NCI-H128 (cell line): ENCODE measurements at regions not wholly inside any gene's neighbourhood (a gene's known extent, or its start where the extent isn't known, plus 50 kb on each side); places are given as distances from the start of the nearest gene placed in this dataset.

Experiments
- DNase-seq: peaks from one replicate; lab custom pipeline; 2025; ENCODE audit not compliant: unreplicated experiment; lab: John Stamatoyannopoulos, UW

DNA sequence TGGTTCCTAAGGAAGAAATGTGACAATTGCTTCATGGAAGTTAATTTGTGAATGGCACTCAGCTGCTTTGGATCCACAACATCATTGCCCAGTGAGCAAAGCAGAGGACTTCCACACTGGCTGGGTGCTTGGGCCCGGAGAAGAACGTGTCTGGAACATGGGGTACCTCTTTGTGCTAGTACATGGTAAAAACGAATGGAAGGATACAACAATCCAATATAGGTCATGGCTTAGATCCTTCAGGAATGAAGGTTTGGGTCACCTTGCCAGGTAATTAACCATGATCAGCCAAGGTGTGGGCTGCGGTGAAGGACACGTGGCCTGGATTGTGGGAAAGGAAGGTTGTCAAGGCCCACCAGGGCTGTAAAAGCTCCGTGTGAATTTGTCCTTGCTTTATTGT is 245.9 kb upstream of the HS6ST1 start:
- no peak for DNase-seq

DNA sequence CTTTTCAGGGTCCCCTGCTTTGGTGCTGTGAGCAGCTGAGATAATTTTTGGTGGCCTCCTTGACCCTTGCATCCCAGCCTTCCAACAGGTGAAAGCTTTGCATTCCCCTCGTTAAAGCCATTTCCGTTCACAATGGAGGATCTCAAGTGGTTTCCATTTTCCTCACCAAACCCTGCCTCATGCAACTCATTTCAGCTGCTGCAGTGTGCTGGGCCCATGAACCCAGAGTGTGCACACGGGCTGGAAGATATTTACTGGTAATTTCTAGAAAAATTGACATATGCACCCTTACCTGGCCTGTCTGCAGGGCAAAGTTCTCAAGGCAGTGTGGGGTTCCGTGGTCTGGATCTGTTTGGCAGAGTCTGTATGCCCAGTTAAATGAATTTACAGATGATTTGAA is 246.8 kb upstream of the HS6ST1 start:
- DNase-seq = no peak

GRCh38 chr2:128566671-128567070 is 248.0 kb upstream of the HS6ST1 start:
- no peak for DNase-seq

GRCh38 chr2:128568106-128568505 is 249.4 kb upstream of the HS6ST1 start:
- no peak for DNase-seq

GRCh38 chr2:128573116-128573515 is 254.4 kb upstream of the HS6ST1 start:
- no peak for DNase-seq

GRCh38 chr2:128573531-128573930 is 254.9 kb upstream of the HS6ST1 start:
- DNase-seq = no peak

DNA sequence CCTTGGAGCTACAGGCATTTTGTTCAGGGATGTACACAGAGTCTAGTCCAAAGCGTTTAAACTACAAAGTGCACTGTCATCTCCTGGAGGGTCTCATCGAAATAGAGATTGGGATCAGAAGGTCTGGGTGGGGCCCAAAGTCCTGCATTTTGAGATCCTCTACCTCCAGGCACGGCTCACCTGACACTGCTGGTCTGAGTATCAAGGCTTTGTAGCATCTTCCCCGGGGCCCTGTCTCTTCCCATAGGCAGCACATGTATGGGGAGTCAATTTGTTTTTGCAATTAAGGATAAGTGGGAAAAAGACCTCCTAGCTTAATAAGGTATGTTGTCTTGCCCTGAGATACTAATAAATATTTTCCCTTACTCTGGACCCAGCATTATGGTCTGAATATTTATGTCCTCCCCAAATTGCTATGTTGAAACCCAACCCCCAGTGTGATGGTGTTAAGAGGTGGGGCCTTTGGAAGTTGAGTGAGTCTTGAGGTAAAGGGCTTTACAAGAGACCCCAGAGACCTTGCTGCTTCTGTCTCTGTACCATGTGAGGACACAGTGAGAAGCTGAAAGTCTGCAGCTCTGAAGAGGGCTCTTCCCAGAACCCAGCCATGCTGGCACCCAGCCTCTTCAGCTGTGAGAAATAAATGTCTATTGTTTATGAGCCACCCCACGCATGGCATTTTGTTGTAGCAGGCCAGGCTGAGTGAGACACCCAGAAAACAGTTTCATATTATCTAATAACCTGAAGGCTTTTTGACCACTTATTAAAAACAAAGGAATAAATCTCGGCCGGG is 258.7 kb upstream of the HS6ST1 start:
- DNase-seq = no peak

DNA sequence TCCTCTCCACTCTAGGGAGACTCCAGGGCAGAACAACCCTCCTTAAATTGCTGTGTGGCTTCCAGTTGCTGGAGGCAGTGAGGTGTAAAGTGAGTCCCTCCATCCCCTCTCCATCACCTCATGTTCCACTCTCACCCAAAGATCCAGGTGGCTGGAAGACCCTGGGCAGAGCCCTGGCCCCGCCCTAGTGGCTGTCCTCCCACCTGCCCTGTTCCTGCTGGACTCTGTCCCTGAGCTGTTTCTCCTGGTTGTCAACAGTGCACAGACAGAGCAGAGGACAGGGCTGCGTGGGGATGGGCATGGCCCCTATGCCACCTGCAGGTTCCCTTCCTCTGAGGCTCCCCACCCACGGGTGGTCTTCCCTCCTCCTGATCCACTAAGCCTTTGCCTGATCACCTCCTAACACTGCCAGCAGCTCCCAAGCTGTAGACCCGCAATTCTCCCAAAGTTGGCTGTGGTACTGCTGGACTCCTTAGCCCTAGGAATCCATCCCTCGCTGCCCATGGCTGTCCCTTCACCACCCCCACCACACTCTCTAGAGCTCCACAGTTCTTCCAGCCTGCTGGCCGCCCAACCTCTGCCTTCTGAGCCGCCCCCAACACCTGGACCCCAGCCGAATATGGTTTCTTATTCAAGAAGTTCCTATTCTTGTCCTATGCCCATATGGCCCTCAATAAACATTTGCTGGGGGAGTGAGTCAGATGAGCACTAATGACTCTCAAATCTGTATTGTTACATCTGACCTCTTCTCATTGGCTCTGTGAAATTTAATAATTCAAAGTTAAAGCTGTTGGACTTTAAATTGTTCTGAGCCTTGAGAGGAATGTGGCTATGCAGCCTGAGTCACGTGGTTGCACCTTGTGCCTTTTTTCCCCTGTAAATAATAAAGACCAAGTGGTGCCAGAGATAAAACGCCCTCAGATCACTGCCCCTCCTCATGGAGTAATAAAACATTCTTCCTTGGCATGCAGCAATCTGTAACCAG is 260.0 kb upstream of the HS6ST1 start:
- no peak for DNase-seq

GRCh38 chr2:128579825-128580224 is 261.2 kb upstream of the HS6ST1 start:
- DNase-seq = no peak

DNA sequence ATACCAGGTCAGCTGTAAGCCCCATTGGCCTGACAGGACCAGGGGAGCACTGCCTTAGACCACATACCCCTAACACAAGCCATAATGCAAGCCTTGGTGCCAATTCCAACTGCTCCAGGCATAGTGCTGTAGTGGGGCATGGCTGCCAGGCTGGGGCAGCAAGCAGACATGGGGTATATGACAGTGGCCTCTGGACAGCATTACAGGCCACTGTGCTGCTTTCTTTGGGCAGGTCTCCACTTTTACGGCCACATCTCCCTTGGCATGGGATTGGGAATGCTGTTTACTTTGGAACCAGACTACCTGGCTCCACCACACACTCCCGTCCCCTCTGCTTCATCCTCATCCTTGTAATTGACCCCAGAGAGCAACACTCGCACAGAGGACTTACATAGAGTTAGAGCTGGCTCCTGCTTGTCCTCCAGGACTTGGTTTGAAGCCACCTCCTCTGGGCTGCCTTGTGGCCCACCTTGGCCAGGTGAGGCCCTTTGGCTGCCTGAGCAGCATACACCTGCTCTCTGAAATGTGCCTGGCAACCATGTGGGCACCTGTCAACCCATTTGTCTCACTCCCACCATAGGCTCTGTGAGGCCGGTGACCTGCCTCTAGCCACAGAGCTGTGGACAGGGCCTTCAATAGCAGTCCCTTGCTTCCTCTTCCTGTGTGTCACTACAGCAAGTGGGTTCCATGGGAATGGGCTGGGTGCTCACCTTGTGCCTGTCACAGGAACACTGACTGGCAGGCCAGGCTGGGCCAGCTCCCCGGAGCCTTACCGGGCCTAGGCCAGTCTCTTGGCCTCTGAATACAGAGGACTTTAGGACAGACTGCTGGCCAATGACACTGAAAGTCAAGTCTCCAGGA is 262.6 kb upstream of the HS6ST1 start:
- DNase-seq = no peak

- no peak for DNase-seq
Measured at GRCh38 chr2:128581849-128582244, 263.2 kb upstream of the HS6ST1 start.

- DNase-seq = no peak
Measured at GRCh38 chr2:128584296-128584890, 265.7 kb upstream of the HS6ST1 start.

DNA sequence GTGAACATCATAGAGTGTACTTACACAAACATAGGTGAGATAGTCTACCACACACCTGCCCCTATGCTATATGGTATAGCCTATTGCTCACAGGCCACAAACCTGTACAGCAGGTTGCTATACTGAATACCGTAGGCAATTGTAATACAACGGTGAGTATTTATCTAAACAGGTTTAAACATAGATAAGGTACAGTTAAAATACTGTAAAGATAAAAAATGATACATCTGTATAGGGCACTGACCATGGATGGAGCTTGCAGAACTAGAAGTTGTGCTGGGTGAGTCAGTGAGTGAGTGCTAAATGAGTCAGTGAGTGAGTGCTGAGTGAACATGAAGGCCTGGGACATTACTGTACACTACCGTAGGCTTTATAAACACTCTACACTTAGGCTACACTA is 267.0 kb upstream of the HS6ST1 start:
- DNase-seq = no peak

- DNase-seq = no peak
Measured at GRCh38 chr2:128589681-128590080, 271.0 kb upstream of the HS6ST1 start.

DNA sequence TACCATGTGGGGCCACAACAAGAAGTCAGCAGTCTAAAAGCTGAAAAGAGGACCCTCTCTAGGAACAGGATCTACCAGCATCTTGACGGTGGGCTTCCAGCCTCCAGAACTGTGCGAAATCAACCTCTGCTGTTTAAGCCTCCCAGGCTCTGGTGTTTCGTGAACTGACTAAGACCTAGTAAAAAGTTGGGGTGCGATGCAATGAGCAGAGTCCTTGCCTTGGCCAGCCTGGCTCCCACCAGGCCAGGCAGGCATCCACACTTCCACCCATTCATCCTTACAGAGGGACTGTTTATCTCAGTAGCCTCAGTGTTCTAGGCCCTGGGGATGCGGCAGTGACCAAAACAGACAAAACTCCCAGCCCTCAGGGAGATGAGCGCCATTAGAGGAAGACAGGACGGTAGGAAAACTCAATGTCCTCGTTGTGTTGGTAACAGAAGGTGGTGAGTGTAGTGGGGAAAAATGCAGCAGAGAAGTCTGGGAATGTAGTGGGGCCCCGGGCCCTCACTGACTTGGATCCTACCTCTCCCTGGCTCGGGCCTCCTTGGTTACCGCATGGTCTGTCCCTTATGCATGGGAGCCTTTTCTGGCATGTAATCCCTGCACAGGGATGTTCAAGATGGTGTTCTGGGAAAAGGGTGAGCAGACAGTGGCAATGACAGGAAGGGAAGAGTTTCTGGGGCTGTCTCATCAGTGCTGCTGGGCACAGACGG is 271.8 kb upstream of the HS6ST1 start:
- no peak for DNase-seq

DNA sequence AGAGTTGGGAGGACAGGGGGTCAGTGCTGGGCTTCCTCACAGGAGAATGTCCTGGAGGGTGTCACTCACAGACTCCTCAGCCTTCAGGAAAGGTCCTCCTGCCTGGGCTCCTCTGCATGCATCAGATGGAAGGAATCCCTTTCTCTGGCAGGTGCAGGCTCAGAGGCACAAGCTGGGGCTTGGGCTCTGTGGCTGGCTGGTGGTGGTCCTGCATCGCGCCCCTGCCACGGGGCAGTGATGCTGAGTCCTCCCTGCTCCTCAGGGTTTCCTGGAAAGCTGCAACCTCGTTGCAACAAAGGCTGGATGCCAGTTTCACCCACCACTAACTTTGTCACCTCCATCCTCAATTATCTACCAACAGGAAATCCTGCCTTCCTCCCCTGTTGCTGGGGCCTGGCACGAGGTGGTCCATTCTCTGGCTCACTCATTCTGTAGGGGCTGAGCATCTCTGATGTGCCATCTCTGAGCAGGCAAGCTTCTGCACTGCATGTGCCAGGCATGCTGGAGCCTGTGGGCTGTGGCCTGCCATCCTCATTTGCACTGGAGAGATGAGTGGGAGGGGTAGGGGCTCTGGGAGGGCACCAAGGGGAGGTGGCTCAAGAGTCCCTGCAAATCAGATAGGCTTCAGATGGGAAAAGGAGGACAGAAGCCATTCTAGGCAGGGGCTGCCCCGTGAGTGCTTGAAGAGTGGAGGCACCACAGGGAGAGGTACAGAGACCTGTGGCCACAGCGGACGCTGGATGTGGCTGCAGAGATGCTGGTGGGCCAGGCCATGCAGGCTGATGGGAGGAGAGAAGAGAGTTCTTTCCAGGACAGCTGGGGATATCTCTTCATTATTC is 272.6 kb upstream of the HS6ST1 start:
- DNase-seq = no peak

DNA sequence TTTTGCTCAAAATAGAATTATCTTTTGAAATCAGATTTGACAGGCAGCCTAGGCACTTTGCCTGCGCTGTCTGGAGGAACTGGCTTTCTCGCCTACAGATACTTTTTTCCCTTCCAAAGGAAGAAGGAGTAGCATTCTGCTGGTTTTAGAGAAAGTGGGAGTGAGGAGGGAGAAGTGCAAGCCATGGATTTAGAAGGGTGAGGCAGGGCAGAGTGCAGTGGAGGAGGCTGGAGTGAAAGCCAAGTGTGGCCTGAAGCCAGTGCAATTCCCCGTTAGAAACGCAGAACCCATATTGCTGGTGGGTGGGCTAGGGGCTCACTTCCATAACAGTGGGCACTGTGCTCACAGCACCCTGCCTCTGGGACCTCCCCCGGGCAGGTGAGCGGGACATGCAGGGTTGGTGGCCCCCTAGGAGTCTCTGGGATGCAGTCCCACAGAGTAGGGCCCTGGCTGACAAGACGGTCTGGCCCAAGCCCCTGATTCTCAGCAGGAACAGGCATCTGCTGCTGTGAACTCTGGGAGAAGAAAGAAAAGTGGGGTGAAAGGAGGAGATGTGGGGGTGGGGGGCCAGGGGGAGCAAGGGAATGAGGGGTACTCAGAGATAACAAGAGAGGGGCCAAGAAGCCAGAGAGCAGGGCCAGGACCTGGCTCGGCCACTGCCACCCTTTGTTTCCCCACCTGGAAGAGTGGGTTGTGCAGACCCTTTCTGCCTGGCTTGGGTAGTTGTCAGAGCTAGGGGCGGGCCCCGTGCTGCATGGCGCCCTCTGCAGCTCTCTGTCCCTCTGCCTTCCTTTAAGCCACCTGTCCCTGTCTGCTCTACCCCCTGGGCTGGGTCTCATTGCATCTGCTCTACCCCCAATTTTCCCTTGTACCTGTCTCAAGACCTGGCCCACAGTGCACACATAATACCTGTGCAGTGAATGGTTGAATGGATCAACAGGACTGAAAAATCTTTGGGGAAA is 273.5 kb upstream of the HS6ST1 start:
- no peak for DNase-seq

GRCh38 chr2:128593518-128593878 is 274.8 kb upstream of the HS6ST1 start:
- DNase-seq = no peak
